H1 (cell line): ENCODE measurements at regions not wholly inside any gene's neighbourhood (a gene's known extent, or its start where the extent isn't known, plus 50 kb on each side); places are given as distances from the start of the nearest gene placed in this dataset.
"Not testable (repeated sequence)": the region's sequence is repeated elsewhere in the genome, so short reads cannot be mapped to it uniquely, and the experiment has no call there.

Experiments used
- CTCF ChIA-PET: fragments of 300-600 bp; sonication (Branson Sonifier 250); formaldehyde crosslinking; loops from one replicate; lab custom pipeline; 2021; ENCODE audit not compliant: partially characterized antibody; lab: Charles Lee
- POLR2A ChIA-PET: fragments of 300-600 bp; sonication (Branson Sonifier 250); formaldehyde crosslinking; loops from one replicate; lab custom pipeline; 2021; ENCODE audit warnings: inconsistent platforms; ENCODE audit not compliant: partially characterized antibody; lab: Charles Lee
- DNase-seq, 2 experiments: peaks; one replicate each; pipeline versions ENCODE4 v3.0.0 to v3.0.0-alpha.2; 2010 to 2022; ENCODE audit warnings: low spot score in 2 of 2, low read depth in 1 of 2, mixed read lengths in 1 of 2
- FAIRE-seq: peaks from 2 replicates; lab custom pipeline; 2011; peaks lifted over from hg19 to GRCh38; lab: Jason Lieb, UNC
- H2AFZ ChIP-seq: 2 replicates; pipeline ENCODE4 v1.8.1; 2012; ENCODE audit warnings: low read length, inconsistent platforms
- H2AK5ac ChIP-seq: 2 replicates; pipeline ENCODE4 v1.6.1; 2013; ENCODE audit warnings: low read depth, low read length
- H2BK120ac ChIP-seq: replicated peaks from 2 replicates; pipeline ENCODE3; 2013; ENCODE audit warnings: low read depth, low read length, inconsistent platforms
- H2BK12ac ChIP-seq: 2 replicates; pipeline ENCODE4 v1.6.1; 2013; ENCODE audit warnings: low read depth, low read length
- H2BK15ac ChIP-seq: 2 replicates; pipeline ENCODE4 v1.6.1; 2013; ENCODE audit warnings: low read length
- H2BK20ac ChIP-seq: 2 replicates; pipeline ENCODE4 v1.6.1; 2013; ENCODE audit warnings: low read length
- H2BK5ac ChIP-seq: 2 replicates; pipeline ENCODE4 v1.6.1; 2013; ENCODE audit warnings: low read depth, low read length
- H3K14ac ChIP-seq: 2 replicates; pipeline ENCODE4 v1.6.1; 2013; ENCODE audit warnings: inconsistent platforms; ENCODE audit not compliant: insufficient read length
- H3K18ac ChIP-seq: 2 replicates; pipeline ENCODE4 v1.6.1; 2013; ENCODE audit warnings: low read length; ENCODE audit errors: extremely low read depth
- H3K23ac ChIP-seq: 2 replicates; pipeline ENCODE4 v1.6.1; 2013; ENCODE audit warnings: inconsistent platforms; ENCODE audit not compliant: insufficient read length
- H3K23me2 ChIP-seq: 2 replicates; pipeline ENCODE4 v1.6.1; 2013; ENCODE audit warnings: low read depth, low read length
- H3K27ac ChIP-seq: 2 replicates; pipeline ENCODE4 v1.6.1; 2011; ENCODE audit warnings: low read depth, low read length, inconsistent platforms
- H3K27me3 ChIP-seq, 4 experiments: replicated peaks in 1 of 4; 1 replicate in 1 of 4; 2 replicates in 3 of 4; pipeline versions ENCODE4 v1.6.1 to v1.8.1; 2011 to 2013; ENCODE audit warnings: low read length in 3 of 4, mild to moderate bottlenecking in 3 of 4, inconsistent platforms in 2 of 4, mixed read lengths in 2 of 4, moderate library complexity in 1 of 4; ENCODE audit not compliant: control insufficient read depth in 3 of 4, insufficient read depth in 3 of 4; ENCODE audit errors: extremely low read depth in 1 of 4
- H3K36me3 ChIP-seq, 4 experiments: 2 replicates each; pipeline versions ENCODE4 v1.6.1 to v1.8.1; 2011 to 2013; ENCODE audit warnings: mild to moderate bottlenecking in 4 of 4, low read length in 3 of 4, moderate library complexity in 2 of 4, control low read depth in 1 of 4, inconsistent platforms in 1 of 4; ENCODE audit not compliant: insufficient read depth in 4 of 4, control insufficient read depth in 2 of 4
- H3K4ac ChIP-seq: replicated peaks from 2 replicates; pipeline ENCODE3; 2013; ENCODE audit warnings: low read length, low read depth, mixed read lengths, inconsistent platforms; ENCODE audit not compliant: insufficient read length
- H3K4me1 ChIP-seq, 4 experiments: replicated peaks in 1 of 4; 1 replicate in 1 of 4; 2 replicates in 3 of 4; pipeline versions ENCODE4 v1.6.1 to v1.8.1; 2011 to 2013; ENCODE audit warnings: low read length in 3 of 4, inconsistent platforms in 2 of 4, mixed read lengths in 1 of 4; ENCODE audit not compliant: insufficient read depth in 4 of 4, control insufficient read depth in 3 of 4
- H3K4me2 ChIP-seq, 2 experiments: 2 replicates each; pipeline versions ENCODE4 v1.6.1 to v1.8.1; 2011 to 2013; ENCODE audit warnings: low read depth in 2 of 2, low read length in 2 of 2, control low read depth in 1 of 2, inconsistent platforms in 1 of 2, mild to moderate bottlenecking in 1 of 2; ENCODE audit not compliant: insufficient read depth in 1 of 2
- H3K4me3 ChIP-seq, 4 experiments: fragments of 200-600, 300-600 bp in 1 of 4; sonication (generic), shearing (Covaris generic), sonication (Bioruptor Twin) in 1 of 4; 2 replicates each; pipeline versions ENCODE4 v1.5.1 to v1.8.1; 2011 to 2016; ENCODE audit warnings: low read length in 4 of 4, low read depth in 3 of 4, control low read depth in 2 of 4, inconsistent platforms in 2 of 4, mild to moderate bottlenecking in 2 of 4, mixed read lengths in 1 of 4, moderate library complexity in 1 of 4; ENCODE audit not compliant: insufficient read depth in 2 of 4; ENCODE audit errors: extremely low read depth in 1 of 4
- H3K56ac ChIP-seq: replicated peaks from 2 replicates; pipeline ENCODE3; 2013; ENCODE audit warnings: low read depth, mild to moderate bottlenecking, mixed read lengths, low read length, inconsistent platforms; ENCODE audit not compliant: insufficient read length
- H3K79me1 ChIP-seq: 2 replicates; pipeline ENCODE4 v1.6.1; 2013; ENCODE audit warnings: low read depth, low read length, control low read depth
- H3K79me2 ChIP-seq, 2 experiments: 2 replicates each; pipeline versions ENCODE4 v1.6.1 to v1.8.1; 2012 to 2013; ENCODE audit warnings: low read length in 2 of 2, mild to moderate bottlenecking in 2 of 2, inconsistent platforms in 1 of 2; ENCODE audit not compliant: insufficient read depth in 2 of 2, control insufficient read depth in 1 of 2
- H3K9ac ChIP-seq, 4 experiments: replicated peaks in 1 of 4; 1 replicate in 1 of 4; 2 replicates in 3 of 4; pipeline versions ENCODE4 v1.6.1 to v1.8.1; 2011 to 2013; ENCODE audit warnings: low read depth in 3 of 4, low read length in 3 of 4, control low read depth in 2 of 4, mild to moderate bottlenecking in 2 of 4, moderate library complexity in 2 of 4, inconsistent platforms in 1 of 4; ENCODE audit errors: extremely low read depth in 1 of 4
- H3K9me3 ChIP-seq, 2 experiments: 2 replicates each; pipeline versions ENCODE4 v1.6.1 to v1.8.1; 2012 to 2013; ENCODE audit warnings: mild to moderate bottlenecking in 2 of 2, moderate library complexity in 2 of 2, control low read depth in 1 of 2, inconsistent platforms in 1 of 2, low read depth in 1 of 2, low read length in 1 of 2, mixed read lengths in 1 of 2; ENCODE audit not compliant: insufficient read depth in 2 of 2
- H4K20me1 ChIP-seq, 2 experiments: replicated peaks in 1 of 2; 2 replicates each; pipeline versions ENCODE3 to v1.8.1; 2011 to 2013; ENCODE audit warnings: inconsistent platforms in 2 of 2, low read length in 2 of 2, mild to moderate bottlenecking in 1 of 2; ENCODE audit not compliant: insufficient read depth in 2 of 2, control insufficient read depth in 1 of 2
- H4K5ac ChIP-seq: 2 replicates; pipeline ENCODE4 v1.6.1; 2013; ENCODE audit warnings: low read length, low read depth, mixed read lengths, inconsistent platforms; ENCODE audit not compliant: insufficient read length
- H4K8ac ChIP-seq: 2 replicates; pipeline ENCODE4 v1.8.0; 2013; ENCODE audit warnings: mild to moderate bottlenecking, moderate library complexity, low read length, inconsistent platforms; ENCODE audit not compliant: insufficient read depth; ENCODE audit errors: extremely low read depth
- H4K91ac ChIP-seq: replicated peaks from 2 replicates; pipeline ENCODE3; 2013; ENCODE audit warnings: low read length, mixed read lengths, inconsistent platforms; ENCODE audit not compliant: insufficient read length
- YY1 ChIP-seq: IDR thresholded peaks from 2 replicates; pipeline ENCODE4 v1.6.1; 2011; ENCODE audit warnings: low read depth, mild to moderate bottlenecking, low read length
- WGBS, 2 experiments: shearing (Covaris generic) in 1 of 2; methylation state at CpG; one replicate each; pipeline versions ENCODE4 v1.1.6 to v1.1.7; 2013 to 2015; ENCODE audit warnings: low lambda C conversion rate in 2 of 2, mixed read lengths in 2 of 2, inconsistent platforms in 1 of 2, low coverage in 1 of 2, missing lambda C conversion rate in 1 of 2; ENCODE audit not compliant: insufficient replicate concordance in 2 of 2, insufficient coverage in 1 of 2, insufficient read length in 1 of 2; ENCODE audit errors: extremely low coverage in 1 of 2, missing lambda C conversion rate in 1 of 2; 5-methylcytosine and 5-hydroxymethylcytosine counted together

DNA sequence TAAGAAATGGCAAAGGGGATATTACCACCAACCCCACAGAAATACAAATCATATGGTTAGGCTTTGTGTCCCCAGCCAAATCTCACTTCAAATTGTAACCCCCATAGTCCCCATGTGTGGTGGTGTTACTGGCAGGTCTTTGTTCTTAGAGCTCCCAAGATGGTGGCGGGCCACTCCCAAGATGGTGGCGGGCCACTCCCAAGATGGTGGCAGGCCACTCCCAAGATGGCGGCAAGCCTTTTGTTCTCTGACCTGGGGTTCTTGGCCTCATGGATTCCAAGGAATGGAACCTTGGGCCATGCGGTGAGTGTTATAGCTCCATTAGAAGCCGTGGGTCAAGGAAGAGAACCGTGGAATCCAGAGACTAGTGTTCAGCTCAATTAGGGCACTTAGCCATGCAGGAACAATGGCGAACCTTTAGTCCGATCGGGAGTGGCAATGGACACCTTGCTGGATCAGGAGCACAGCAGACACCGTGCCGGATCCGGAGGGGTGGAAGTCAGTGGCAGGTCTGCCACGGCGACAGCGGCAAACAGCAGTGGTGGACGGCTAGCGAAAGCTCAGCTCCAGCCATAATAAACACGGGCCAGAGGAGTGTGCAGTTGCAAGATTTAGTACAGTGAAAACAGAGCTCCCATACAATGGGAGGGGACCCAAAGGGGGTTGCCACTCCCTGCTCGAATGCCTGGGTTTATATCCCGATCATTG, 949.9 kb upstream of the NCAM2 start:
- H2BK20ac ChIP-seq, H4K8ac ChIP-seq, H3K4me3 ChIP-seq, H3K14ac ChIP-seq, H3K4me1 ChIP-seq, H3K36me3 ChIP-seq, H2AK5ac ChIP-seq, H4K5ac ChIP-seq, H2AFZ ChIP-seq, H2BK120ac ChIP-seq, H3K27me3 ChIP-seq, CTCF ChIA-PET, H3K56ac ChIP-seq, H2BK5ac ChIP-seq, H3K27ac ChIP-seq, H3K18ac ChIP-seq, FAIRE-seq, H3K4ac ChIP-seq, H3K9ac ChIP-seq, H2BK12ac ChIP-seq, H3K79me2 ChIP-seq, H3K79me1 ChIP-seq, H4K20me1 ChIP-seq, H3K23me2 ChIP-seq, POLR2A ChIA-PET, H3K23ac ChIP-seq, H4K91ac ChIP-seq, H3K9me3 ChIP-seq, H2BK15ac ChIP-seq, DNase-seq, H3K4me2 ChIP-seq: not testable (repeated sequence)
- WGBS, 2 experiments = 94% methylated on average over 19 of the region's 20 CpGs; no CpG with 5 or more reads in 1 of the 2 experiments
- TF ChIP-seq YY1 = peak; percentile 73; the same call in 1 of the 2 replicates
